ENCODE measurements at regions not wholly inside any gene's neighbourhood (a gene's known extent, or its start where the extent isn't known, plus 50 kb on each side); places are given as distances from the start of the nearest gene placed in this dataset.

- TF ChIP-seq EZH2 (IDR thresholded peaks at IDR 0.05) = no peak
- TF ChIP-seq POLR2AphosphoS5 (IDR thresholded peaks at IDR 0.05; ENCODE audit: borderline replicate concordance, low read depth, low read length) = no peak
- no peak for TF ChIP-seq FOXP2 (optimal IDR thresholded peaks at IDR 0.05; ENCODE audit: control extremely low read depth, extremely low read length, insufficient read depth)
Observed at GRCh38 chr4:181158971-181159370, 1084.2 kb upstream of the TENM3 start.
